HCT116 (cell line): ENCODE measurements at regions not wholly inside any gene's neighbourhood (a gene's known extent, or its start where the extent isn't known, plus 50 kb on each side); places are given as distances from the start of the nearest gene placed in this dataset.

ENCODE experiments used
- ATAC-seq: fragments of 200-7000 bp; cut with Tn5 transposase; 2 replicates; pipeline ENCODE4 v1.9.1; 2020; ENCODE audit warnings: mild to moderate bottlenecking, moderate library complexity
- BruUV-seq: library from RNA; stranded (reverse); fragments of 400-500 nt; replicated peaks from 2 replicates; lab custom pipeline; 2021; lab: Mats Ljungman, UMichigan
- CTCF ChIA-PET: fragments of 300-600 bp; sonication (Branson Sonifier 250); formaldehyde crosslinking; loops from one replicate; lab custom pipeline; 2021; ENCODE audit warnings: antibody characterized with exemption; lab: Charles Lee
- POLR2A ChIA-PET: fragments of 300-600, 350-600 bp; sonication (Branson Sonifier 250); formaldehyde crosslinking; loops from one replicate; lab custom pipeline; 2021; ENCODE audit warnings: antibody characterized with exemption; lab: Charles Lee
- RAD21 ChIA-PET, 2 experiments: fragments of 300-600 bp; sonication (Branson Sonifier 250); formaldehyde crosslinking; loops; one replicate each; lab custom pipeline; 2023; ENCODE audit warnings: low total read pairs in 2 of 2; ENCODE audit not compliant: uncharacterized antibody in 2 of 2, unreplicated experiment in 2 of 2, low non-redundant PET in 1 of 2; lab: Charles Lee
- DNase-seq: peaks from one replicate; pipeline ENCODE4 v3.0.0-alpha.2; 2010; ENCODE audit warnings: low read depth, low spot score
- H2AFZ ChIP-seq: fragments of 200-600 bp; shearing (Covaris generic), sonication (generic); 2 replicates; pipeline ENCODE4 v1.6.1; 2017; ENCODE audit warnings: low read depth, mixed run types, mixed read lengths, antibody characterized with exemption, low read length; ENCODE audit not compliant: poor library complexity, severe bottlenecking
- H3K27ac ChIP-seq: 2 replicates; pipeline ENCODE4 v1.5.1; 2012; ENCODE audit warnings: low read depth, low read length
- H3K27me3 ChIP-seq: fragments of 200-600 bp; sonication (generic); 2 replicates; pipeline ENCODE4 v1.6.1; 2016; ENCODE audit warnings: mixed run types, low read length, mixed read lengths; ENCODE audit not compliant: insufficient read depth
- H3K36me3 ChIP-seq, 2 experiments: fragments of 200-500 bp in 1 of 2; fragments of 200-600 bp in 1 of 2; sonication (Bioruptor generic) in 1 of 2; sonication (generic) in 1 of 2; 2 replicates each; pipeline versions ENCODE4 v1.5.1 to v1.6.1; 2014 to 2016; ENCODE audit warnings: low read length in 2 of 2, inconsistent platforms in 1 of 2, mixed read lengths in 1 of 2, mixed run types in 1 of 2; ENCODE audit not compliant: insufficient read depth in 2 of 2, control insufficient read depth in 1 of 2
- H3K4me1 ChIP-seq, 2 experiments: fragments of 200-600 bp in 1 of 2; sonication (generic) in 1 of 2; 2 replicates each; pipeline versions ENCODE4 v1.5.1 to v1.6.1; 2012 to 2017; ENCODE audit warnings: low read length in 2 of 2, inconsistent platforms in 1 of 2, mild to moderate bottlenecking in 1 of 2, mixed read lengths in 1 of 2, mixed run types in 1 of 2, moderate library complexity in 1 of 2; ENCODE audit not compliant: insufficient read depth in 2 of 2, control insufficient read depth in 1 of 2
- H3K4me2 ChIP-seq: fragments of 200-600 bp; sonication (generic); 2 replicates; pipeline ENCODE4 v1.6.1; 2017; ENCODE audit warnings: mixed run types, low read length, mixed read lengths
- H3K4me3 ChIP-seq, 2 experiments: fragments of 200-600 bp in 1 of 2; sonication (generic) in 1 of 2; replicated peaks in 1 of 2; 2 replicates each; pipeline ENCODE4 v1.5.1; 2011 to 2016; ENCODE audit warnings: low read length in 2 of 2, control low read depth in 1 of 2, low read depth in 1 of 2, mild to moderate bottlenecking in 1 of 2, mixed read lengths in 1 of 2, mixed run types in 1 of 2
- H3K79me2 ChIP-seq: fragments of 200-600 bp; sonication (generic); 2 replicates; pipeline ENCODE4 v1.6.1; 2017; ENCODE audit warnings: mild to moderate bottlenecking, mixed run types, low read length, moderate library complexity, mixed read lengths; ENCODE audit not compliant: insufficient read depth
- H3K9ac ChIP-seq: fragments of 200-600 bp; sonication (generic); 2 replicates; pipeline ENCODE4 v1.6.1; 2016; ENCODE audit warnings: low read length, mixed read lengths
- H3K9me2 ChIP-seq: fragments of 200-600 bp; sonication (generic), shearing (Covaris generic); 2 replicates; pipeline ENCODE4 v1.6.1; 2017; ENCODE audit warnings: mixed run types, mild to moderate bottlenecking, moderate library complexity; ENCODE audit not compliant: insufficient read depth
- H3K9me3 ChIP-seq, 2 experiments: fragments of 200-500 bp in 1 of 2; fragments of 200-600 bp in 1 of 2; sonication (Bioruptor generic) in 1 of 2; sonication (generic) in 1 of 2; 2 replicates each; pipeline ENCODE4 v1.6.1; 2014 to 2017; ENCODE audit warnings: low read length in 2 of 2, mixed read lengths in 2 of 2, inconsistent platforms in 1 of 2, low read depth in 1 of 2, mild to moderate bottlenecking in 1 of 2, mixed run types in 1 of 2, moderate library complexity in 1 of 2; ENCODE audit not compliant: control insufficient read depth in 1 of 2, insufficient read depth in 1 of 2
- H4K20me1 ChIP-seq: fragments of 200-600 bp; sonication (generic), shearing (Covaris generic); 2 replicates; pipeline ENCODE4 v1.6.1; 2017; ENCODE audit warnings: mixed run types, mild to moderate bottlenecking, moderate library complexity; ENCODE audit not compliant: insufficient read depth
- ATF3 ChIP-seq: IDR thresholded peaks from 2 replicates; pipeline ENCODE4 v1.6.1; 2012
- CEBPB ChIP-seq: IDR thresholded peaks from 2 replicates; pipeline ENCODE4 v1.6.1; 2012; ENCODE audit warnings: low read depth
- EGR1 ChIP-seq: IDR thresholded peaks from 2 replicates; pipeline ENCODE4 v1.6.1; 2012; ENCODE audit warnings: low read depth
- ELF1 ChIP-seq: IDR thresholded peaks from 2 replicates; pipeline ENCODE4 v1.6.1; 2012; ENCODE audit warnings: low read depth, borderline replicate concordance
- REST ChIP-seq: IDR thresholded peaks from 2 replicates; pipeline ENCODE4 v1.6.1; 2012; ENCODE audit warnings: low read depth
- ZNF274 ChIP-seq: fragments of 200-500 bp; sonication (Bioruptor generic); IDR thresholded peaks from 2 replicates; pipeline ENCODE4 v1.6.1; 2014; ENCODE audit warnings: mild to moderate bottlenecking, low read depth, low read length, inconsistent platforms
- intact Hi-C: fragments of 100-400 bp; cut with micrococcal nuclease; formaldehyde crosslinking; loops from 2 replicates; pipeline ENCODE4 v1.10.0; 2022

GRCh38 chr2:219893541-219893940, 266.1 kb downstream of the SLC4A3 start (continued):
- no peak for TF ChIP-seq REST
- no peak for TF ChIP-seq CEBPB
- TF ChIP-seq ATF3 = no peak
- TF ChIP-seq EGR1 = no peak
- TF ChIP-seq ZNF274 = no peak

- no peak for TF ChIP-seq ELF1
- CTCF ChIA-PET = no interaction called here
- BruUV-seq = no TSS peak
- H3K9ac ChIP-seq = no peak overlapping the region
- POLR2A ChIA-PET = no interaction called here
- H3K4me1 ChIP-seq = no peaks in the 10 kb centered on the region
- no peak overlapping the region for H3K27ac ChIP-seq
- H3K36me3 ChIP-seq = peaks cover 0 to 13% of the 10 kb centered on the region in 2 experiments; a peak in 2 of 4 replicates
- DNase-seq (no peak), ATAC-seq (no peak)
- no peaks in the 10 kb centered on the region for H3K27me3 ChIP-seq
- H2AFZ ChIP-seq = no peak overlapping the region
- no peaks in the 10 kb centered on the region for H4K20me1 ChIP-seq
- H3K79me2 ChIP-seq = no peaks in the 10 kb centered on the region; the same call in 1 of the 2 replicates
- H3K4me2 ChIP-seq = no peak overlapping the region
- no peak overlapping the region for H3K4me3 ChIP-seq
- H3K9me3 ChIP-seq = no peaks in the 10 kb centered on the region
- intact Hi-C loops = no loop called here
- no peaks in the 10 kb centered on the region for H3K9me2 ChIP-seq
- RAD21 ChIA-PET = no interaction called here
These were observed 270.0 kb downstream of the SLC4A3 start for GRCh38 chr2:219897456-219897855.
